SK-N-SH (cell line): ENCODE measurements at regions not wholly inside any gene's neighbourhood (a gene's known extent, or its start where the extent isn't known, plus 50 kb on each side); places are given as distances from the start of the nearest gene placed in this dataset.

Experiments used
- CTCF ChIP-seq: fragments of 200-600 bp; sonication (generic); IDR thresholded peaks from 2 replicates; pipeline ENCODE4 v1.6.1; 2017; ENCODE audit warnings: antibody characterized with exemption, mild to moderate bottlenecking, moderate library complexity
- EP300 ChIP-seq, 2 experiments: IDR thresholded peaks; 2 replicates each; pipeline versions ENCODE4 v1.4.0 to v1.6.1; 2012; ENCODE audit warnings: borderline replicate concordance in 1 of 2, low read depth in 1 of 2, low read length in 1 of 2
- EZH2phosphoT487 ChIP-seq: fragments of 200-600 bp; sonication (generic); IDR thresholded peaks from 2 replicates; pipeline ENCODE4 v1.6.1; 2017; ENCODE audit warnings: low read depth, mixed run types, mild to moderate bottlenecking, antibody characterized with exemption, moderate library complexity, borderline replicate concordance
- JUND ChIP-seq: IDR thresholded peaks from 2 replicates; pipeline ENCODE4 v1.4.0; 2012
- MXI1 ChIP-seq: IDR thresholded peaks from 2 replicates; pipeline ENCODE4 v1.6.1; 2012; ENCODE audit warnings: mild to moderate bottlenecking, low read depth, low read length, improper control_type of control experiment
- NFIC ChIP-seq: IDR thresholded peaks from 2 replicates; pipeline ENCODE4 v1.4.0; 2012; ENCODE audit warnings: borderline replicate concordance
- POLR2AphosphoS5 ChIP-seq: IDR thresholded peaks from 2 replicates; pipeline ENCODE4 v1.6.1; 2012; ENCODE audit warnings: low read depth, low read length
- REST ChIP-seq: IDR thresholded peaks from 2 replicates; pipeline ENCODE4 v1.6.1; 2012; ENCODE audit warnings: mild to moderate bottlenecking, low read depth, low read length, moderate library complexity
- TAF1 ChIP-seq: IDR thresholded peaks from 2 replicates; pipeline ENCODE4 v1.6.1; 2012; ENCODE audit warnings: low read depth, mild to moderate bottlenecking, low read length, moderate library complexity, borderline replicate concordance
- YY1 ChIP-seq: IDR thresholded peaks from 2 replicates; pipeline ENCODE4 v1.4.0; 2012; ENCODE audit warnings: low read depth, mild to moderate bottlenecking

GRCh38 chr16:66133643-66134338, 232.7 kb upstream of the CDH5 start:
- TF ChIP-seq NFIC: no peak
- TF ChIP-seq CTCF: no peak
- TF ChIP-seq POLR2AphosphoS5: no peak
- TF ChIP-seq JUND: no peak
- no peak for TF ChIP-seq REST
- TF ChIP-seq EP300 (IDR thresholded peaks at IDR 0.05; ENCODE audit: borderline replicate concordance in 1 of 2, low read depth in 1 of 2, low read length in 1 of 2): no peak
- TF ChIP-seq TAF1: no peak
- no peak for TF ChIP-seq YY1
- no peak for TF ChIP-seq EZH2phosphoT487
- no peak for TF ChIP-seq MXI1
